GM12865 (cell line): ENCODE measurements at regions not wholly inside any gene's neighbourhood (a gene's known extent, or its start where the extent isn't known, plus 50 kb on each side); places are given as distances from the start of the nearest gene placed in this dataset.

Experiments
- DNase-seq: peaks from one replicate; pipeline ENCODE4 v3.0.0; 2010; ENCODE audit warnings: low read depth
- H3K4me3 ChIP-seq: 2 replicates; pipeline ENCODE4 v1.5.1; 2011; ENCODE audit warnings: mild to moderate bottlenecking, low read depth, low read length, control low read depth
- CTCF ChIP-seq: IDR thresholded peaks from 2 replicates; pipeline ENCODE4 v1.5.1; 2011; ENCODE audit warnings: low read length, control low read depth, low read depth, inconsistent platforms; ENCODE audit not compliant: insufficient read depth; ENCODE audit errors: missing control alignments

- DNase-seq, result no peak
- no peak overlapping the region for H3K4me3 ChIP-seq
- no peak for TF ChIP-seq CTCF
Measured at GRCh38 chr2:181158427-181158826, 178.0 kb downstream of the UBE2E3 start.

GRCh38 chr2:181161615-181162014 lies 181.2 kb downstream of the UBE2E3 start:
- H3K4me3 ChIP-seq, result no peak overlapping the region
- no peak for TF ChIP-seq CTCF
- no peak for DNase-seq

GRCh38 chr2:181163139-181163538 lies 182.7 kb downstream of the UBE2E3 start:
- no peak overlapping the region for H3K4me3 ChIP-seq
- TF ChIP-seq CTCF, result no peak
- peak; percentile 48 for DNase-seq

- DNase-seq, result no peak
- H3K4me3 ChIP-seq, result no peak overlapping the region
- TF ChIP-seq CTCF, result no peak
Measured at GRCh38 chr2:181163691-181164090, 183.3 kb downstream of the UBE2E3 start.

GRCh38 chr2:181164699-181165098 lies 184.3 kb downstream of the UBE2E3 start:
- DNase-seq, result peak; percentile 63
- no peak overlapping the region for H3K4me3 ChIP-seq
- TF ChIP-seq CTCF, result no peak

- peak; percentile 81 for DNase-seq
Measured at GRCh38 chr2:181165199-181165868, 184.9 kb downstream of the UBE2E3 start.

More at GRCh38 chr2:181165199-181165868, 184.9 kb downstream of the UBE2E3 start:
- no peak overlapping the region; the same call in 1 of the 2 replicates for H3K4me3 ChIP-seq
- TF ChIP-seq CTCF, result no peak
